HepG2 (cell line): ENCODE measurements at regions not wholly inside any gene's neighbourhood (a gene's known extent, or its start where the extent isn't known, plus 50 kb on each side); places are given as distances from the start of the nearest gene placed in this dataset.

Experiments used
- ATAC-seq: fragments of 200-7000 bp; cut with Tn5 transposase; 3 replicates; pipeline ENCODE4 v1.9.1; 2020; ENCODE audit warnings: mild to moderate bottlenecking, moderate library complexity
- BruUV-seq: library from RNA; stranded (reverse); fragments of 400-500 nt; replicated peaks from 2 replicates; lab custom pipeline; 2021; lab: Mats Ljungman, UMichigan
- CTCF ChIA-PET: fragments of 300-600 bp; formaldehyde crosslinking; extraction: SDS; loops from one replicate; lab custom pipeline; 2021; ENCODE audit warnings: low total read pairs, inconsistent platforms, low intra/inter-chr PET ratio; lab: Yijun Ruan, JAX
- POLR2A ChIA-PET: fragments of 350-600 bp; sonication (Branson Sonifier 250); formaldehyde crosslinking; loops from one replicate; lab custom pipeline; 2020; ENCODE audit warnings: antibody characterized with exemption, inconsistent platforms; lab: Yijun Ruan, JAX
- DNase-seq: peaks from one replicate; pipeline ENCODE4 v3.0.0-alpha.2; 2015; ENCODE audit warnings: low spot score
- FAIRE-seq: peaks from 3 replicates; lab custom pipeline; 2011; peaks lifted over from hg19 to GRCh38; lab: Jason Lieb, UNC
- H2AFZ ChIP-seq: one replicate; pipeline ENCODE4 v1.6.1; 2011; ENCODE audit warnings: low read length, inconsistent platforms
- H3K27ac ChIP-seq: fragments of 300-600 bp; 3 replicates; pipeline ENCODE4 v1.8.0; 2011; ENCODE audit warnings: mixed run types, mild to moderate bottlenecking, mixed read lengths, low read length, inconsistent platforms; ENCODE audit not compliant: insufficient read depth; ENCODE audit errors: extremely low read length
- H3K27me3 ChIP-seq, 2 experiments: fragments of 200-600 bp in 1 of 2; 2 replicates in 1 of 2; 3 replicates in 1 of 2; pipeline versions ENCODE4 v1.6.0 to v1.8.0; 2011; ENCODE audit warnings: low read length in 2 of 2, mild to moderate bottlenecking in 2 of 2, moderate library complexity in 2 of 2, inconsistent platforms in 1 of 2; ENCODE audit not compliant: insufficient read depth in 2 of 2, control insufficient read depth in 1 of 2
- H3K36me3 ChIP-seq, 2 experiments: fragments of 200-600 bp in 1 of 2; replicated peaks in 1 of 2; 2 replicates in 1 of 2; 3 replicates in 1 of 2; pipeline versions ENCODE4 v1.5.1 to v1.8.0; 2011; ENCODE audit warnings: low read length in 2 of 2, inconsistent platforms in 1 of 2; ENCODE audit not compliant: insufficient read depth in 2 of 2, control insufficient read depth in 1 of 2
- H3K4me1 ChIP-seq: 2 replicates; pipeline ENCODE4 v1.5.1; 2012; ENCODE audit warnings: low read length, inconsistent platforms; ENCODE audit not compliant: insufficient read depth
- H3K4me2 ChIP-seq: 2 replicates; pipeline ENCODE4 v1.6.0; 2011; ENCODE audit warnings: low read depth, low read length, inconsistent platforms
- H3K4me3 ChIP-seq, 3 experiments: fragments of 200-600 bp in 1 of 3; sonication (generic), shearing (Covaris generic) in 1 of 3; replicated peaks in 1 of 3; 2 replicates each; pipeline ENCODE4 v1.5.1; 2011 to 2016; ENCODE audit warnings: low read length in 3 of 3, inconsistent platforms in 2 of 3, low read depth in 2 of 3, mild to moderate bottlenecking in 2 of 3, control low read depth in 1 of 3, mixed read lengths in 1 of 3; ENCODE audit not compliant: insufficient read depth in 1 of 3
- H3K79me2 ChIP-seq: one replicate; pipeline ENCODE4 v1.6.1; 2011; ENCODE audit warnings: low read length, inconsistent platforms; ENCODE audit not compliant: insufficient read depth
- H3K9ac ChIP-seq: 2 replicates; pipeline ENCODE4 v1.6.0; 2011; ENCODE audit warnings: mild to moderate bottlenecking, low read depth, low read length, inconsistent platforms; ENCODE audit not compliant: insufficient read depth
- H3K9me3 ChIP-seq: 2 replicates; pipeline ENCODE4 v1.5.1; 2012; ENCODE audit warnings: mild to moderate bottlenecking, low read length
- H4K20me1 ChIP-seq: 2 replicates; pipeline ENCODE4 v1.6.0; 2011; ENCODE audit warnings: inconsistent platforms, mild to moderate bottlenecking, low read length, moderate library complexity; ENCODE audit not compliant: insufficient read depth
- ARNT ChIP-seq: fragments of 450-650 bp; IDR thresholded peaks from 2 replicates; pipeline ENCODE4 v1.6.1; 2017
- ATF3 ChIP-seq: sonication (generic); formaldehyde crosslinking; IDR thresholded peaks from 2 replicates; pipeline ENCODE4 v1.4.0; 2020; ENCODE audit warnings: missing genetic modification reagents
- BRF2 ChIP-seq: sonication (generic); formaldehyde crosslinking; IDR thresholded peaks from 2 replicates; pipeline ENCODE4 v1.8.1; 2022; ENCODE audit warnings: mild to moderate bottlenecking, missing genetic modification reagents
- E2F2 ChIP-seq: sonication (generic); formaldehyde crosslinking; IDR thresholded peaks from 2 replicates; pipeline ENCODE4 v1.4.0; 2020; ENCODE audit warnings: missing genetic modification reagents, borderline replicate concordance
- KAT8 ChIP-seq: IDR thresholded peaks from 2 replicates; pipeline ENCODE4 v1.6.1; 2016; ENCODE audit warnings: missing genetic modification reagents, missing compliant biosample characterization
- MEIS2 ChIP-seq: sonication (generic); formaldehyde crosslinking; IDR thresholded peaks from 2 replicates; pipeline ENCODE4 v1.9.0; 2021; ENCODE audit warnings: mild to moderate bottlenecking, missing genetic modification reagents
- RFX1 ChIP-seq: fragments of 450-650 bp; IDR thresholded peaks from 2 replicates; pipeline ENCODE4 v1.6.1; 2017
- SIX4 ChIP-seq: sonication (generic); formaldehyde crosslinking; IDR thresholded peaks from 2 replicates; pipeline ENCODE4 v1.4.0; 2020; ENCODE audit warnings: missing genetic modification reagents
- SMC3 ChIP-seq: IDR thresholded peaks from 2 replicates; pipeline ENCODE4 v1.6.1; 2011; ENCODE audit warnings: low read length, improper control_type of control experiment
- SRF ChIP-seq: IDR thresholded peaks from 2 replicates; pipeline ENCODE4 v1.6.1; 2011; ENCODE audit warnings: mild to moderate bottlenecking, low read depth, low read length, moderate library complexity
- TBP ChIP-seq: sonication (generic); formaldehyde crosslinking; IDR thresholded peaks from 2 replicates; pipeline ENCODE4 v1.5.0; 2020; ENCODE audit warnings: missing genetic modification reagents
- ZFY ChIP-seq: sonication (generic); formaldehyde crosslinking; IDR thresholded peaks from 2 replicates; pipeline ENCODE4 v1.4.0; 2020; ENCODE audit warnings: missing genetic modification reagents
- ZMAT3 ChIP-seq: sonication (generic); formaldehyde crosslinking; conservative IDR thresholded peaks from 2 replicates; pipeline ENCODE4 v1.7.0; 2021; ENCODE audit warnings: missing genetic modification reagents
- ZNF124 ChIP-seq: sonication (generic); formaldehyde crosslinking; IDR thresholded peaks from 2 replicates; pipeline ENCODE4 v1.4.0; 2020; ENCODE audit warnings: missing genetic modification reagents
- ZNF792 ChIP-seq: IDR thresholded peaks from 2 replicates; pipeline ENCODE4 v1.6.1; 2016
- WGBS: methylation state at CpG from one replicate; pipeline ENCODE4 v1.1.6; 2017; ENCODE audit warnings: low lambda C conversion rate; 5-methylcytosine and 5-hydroxymethylcytosine counted together
- in situ Hi-C: cut with HindIII; loops from 2 replicates; pipeline ENCODE4 v1.10.0; 2017; ENCODE audit warnings: low pct_unique_long_range_greater_than_20kb; ENCODE audit not compliant: extremely low pct_ligation_motif_present
- intact Hi-C: fragments of 100-400 bp; cut with micrococcal nuclease; formaldehyde crosslinking; loops from one replicate; pipeline ENCODE4 v1.10.0; 2022; ENCODE audit not compliant: unreplicated experiment
- TF ChIP-seq, protein P1 (sequence below): sonication (generic); formaldehyde crosslinking; IDR thresholded peaks from 2 replicates; pipeline ENCODE4 v1.9.0; 2021; ENCODE audit warnings: missing genetic modification reagents, mild to moderate bottlenecking, borderline replicate concordance

DNA sequence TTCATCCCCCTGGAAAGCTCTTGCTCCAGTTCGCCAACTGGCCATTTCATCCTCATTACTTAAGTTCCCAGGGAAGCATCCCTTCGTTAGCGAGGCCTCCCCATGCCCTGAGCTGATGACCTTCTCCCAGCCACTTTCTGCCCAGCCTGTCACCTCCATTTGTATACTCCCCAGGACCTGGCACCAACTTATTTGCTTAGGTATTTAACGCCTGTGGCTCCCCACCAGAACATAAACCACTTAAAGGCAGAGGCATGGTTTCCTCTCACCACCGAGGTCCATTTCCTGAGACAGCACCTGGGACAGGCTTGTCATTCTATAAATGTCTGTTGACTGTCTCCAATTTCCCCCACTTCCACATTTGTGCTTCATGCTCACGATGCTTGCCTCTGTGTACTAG lies 189.0 kb downstream of the ZNF621 start:
- Histone ChIP-seq H2AFZ (no peak overlapping the region), H3K9me3 (no peaks in the 10 kb centered on the region), H3K27ac (no peak overlapping the region), H4K20me1 (no peaks in the 10 kb centered on the region), H3K27me3 (peaks cover 0 to 12% of the 10 kb centered on the region in 2 experiments; a peak in 2 of 5 replicates), H3K4me3 (no peak overlapping the region), H3K36me3 (no peaks in the 10 kb centered on the region), H3K4me1 (no peaks in the 10 kb centered on the region), H3K4me2 (no peak overlapping the region), H3K9ac (no peak overlapping the region), H3K79me2 (no peaks in the 10 kb centered on the region)
- DNase-seq (no peak), FAIRE-seq (no peak), ATAC-seq (no peak)
- ChIA-PET POLR2A (no interaction called here), CTCF (no interaction called here)
- no peak for TF ChIP-seq ZNF124
- no peak for TF ChIP-seq MEIS2 (CRISPR knock-in tag)
- TF ChIP-seq ZFY, result no peak
- no peak for TF ChIP-seq ARNT
- TF ChIP-seq ATF3, result no peak
- TF ChIP-seq TBP (CRISPR knock-in tag), result no peak
- no peak for TF ChIP-seq RFX1
- TF ChIP-seq ZNF792 (CRISPR knock-in tag), result no peak
- no peak for TF ChIP-seq BRF2 (CRISPR knock-in tag)
- TF ChIP-seq, protein P1, sequence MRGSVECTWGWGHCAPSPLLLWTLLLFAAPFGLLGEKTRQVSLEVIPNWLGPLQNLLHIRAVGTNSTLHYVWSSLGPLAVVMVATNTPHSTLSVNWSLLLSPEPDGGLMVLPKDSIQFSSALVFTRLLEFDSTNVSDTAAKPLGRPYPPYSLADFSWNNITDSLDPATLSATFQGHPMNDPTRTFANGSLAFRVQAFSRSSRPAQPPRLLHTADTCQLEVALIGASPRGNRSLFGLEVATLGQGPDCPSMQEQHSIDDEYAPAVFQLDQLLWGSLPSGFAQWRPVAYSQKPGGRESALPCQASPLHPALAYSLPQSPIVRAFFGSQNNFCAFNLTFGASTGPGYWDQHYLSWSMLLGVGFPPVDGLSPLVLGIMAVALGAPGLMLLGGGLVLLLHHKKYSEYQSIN (CRISPR knock-in tag), result no peak
- no peak for TF ChIP-seq KAT8 (CRISPR knock-in tag)
- no peak for TF ChIP-seq SIX4 (CRISPR knock-in tag)
- TF ChIP-seq SMC3, result no peak
- TF ChIP-seq SRF, result no peak
- TF ChIP-seq ZMAT3, result no peak
- TF ChIP-seq E2F2 (CRISPR knock-in tag), result no peak
- no TSS peak for BruUV-seq
- intact Hi-C loops (no loop called here), in situ Hi-C loops (no loop called here)
- 36% methylated on average over 6 of the region's 6 CpGs for WGBS
